ENCODE measurements at regions not wholly inside any gene's neighbourhood (a gene's known extent, or its start where the extent isn't known, plus 50 kb on each side); places are given as distances from the start of the nearest gene placed in this dataset.

- Histone ChIP-seq H3F3A (ENCODE audit: low read length, unreplicated experiment) (no peaks in the 10 kb centered on the region), H3K79me2 (ENCODE audit: low read length) (no peaks in the 10 kb centered on the region), H4K20me1 (ENCODE audit: low read length) (no peaks in the 10 kb centered on the region), H2AFZ (ENCODE audit: low read length) (peak overlapping the region; percentile 20; the same call in 1 of the 2 replicates), H3K27ac (ENCODE audit: low read length) (peak overlapping the region; percentile 91), H3K9me2 (replicated peaks; ENCODE audit: low read length) (no peaks in the 10 kb centered on the region), H3K9me3 (ENCODE audit: low read length) (no peaks in the 10 kb centered on the region), H3K4me3 (ENCODE audit: low read length) (no peak overlapping the region), H3K27me3 (ENCODE audit: low read length) (no peaks in the 10 kb centered on the region), H3K36me3 (ENCODE audit: low read depth, low read length) (no peaks in the 10 kb centered on the region), H3K4me2 (ENCODE audit: low read length) (peak overlapping the region; percentile 38; the same call in 1 of the 2 replicates), H3K4me1 (ENCODE audit: insufficient read depth, low read length) (peaks cover 47% of the 10 kb centered on the region), H3K9ac (ENCODE audit: low read length) (0 out of 2 replicates have a peak overlapping the region, but pooled peaks have one; percentile 49)
- BruUV-seq (replicated peaks) = no TSS peak
- no peak for TF ChIP-seq EZH2 (IDR thresholded peaks at IDR 0.05; ENCODE audit: low read length, unreplicated experiment)
- no peak for TF ChIP-seq EZH2phosphoT487 (IDR thresholded peaks at IDR 0.05; ENCODE audit: borderline replicate concordance, low read length)
- TF ChIP-seq CTCF (conservative IDR thresholded peaks at IDR 0.05; ENCODE audit: low read depth, low read length) = no peak
- CTCF ChIA-PET = interaction anchor here (0.6 to 2.4 kb wide), 2 partner anchors 84 to 369 kb away, joined by 7 to 11 read pairs; no protein-coding TSS in a partner anchor
- intact Hi-C loops (cut with micrococcal nuclease) = loop anchor here (10.0 kb wide), 2 partner anchors 333 to 363 kb away; no protein-coding TSS in a partner anchor
- ATAC-seq (no peak), DNase-seq (no peak)
- POLR2A ChIA-PET (ENCODE audit: unreplicated experiment) = no interaction called here
Observed at GRCh38 chr7:116441534-116441933, 58.0 kb upstream of the CAV2 start.

GRCh38 chr7:116443101-116443523 is 56.4 kb upstream of the CAV2 start:
- POLR2A ChIA-PET (ENCODE audit: unreplicated experiment) = interaction anchor here (0.5 to 2.1 kb wide), 5 partner anchors 20 to 155 kb away, joined by 3 to 15 read pairs (median 5); no protein-coding TSS in a partner anchor
- Histone ChIP-seq H3K27ac (ENCODE audit: low read length) (peak overlapping the region; percentile 91), H3F3A (ENCODE audit: low read length, unreplicated experiment) (peaks cover 8% of the 10 kb centered on the region), H3K4me3 (ENCODE audit: low read length) (no peak overlapping the region), H3K9me3 (ENCODE audit: low read length) (no peaks in the 10 kb centered on the region), H4K20me1 (ENCODE audit: low read length) (no peaks in the 10 kb centered on the region), H3K4me1 (ENCODE audit: insufficient read depth, low read length) (peaks cover 57% of the 10 kb centered on the region), H3K79me2 (ENCODE audit: low read length) (no peaks in the 10 kb centered on the region), H3K4me2 (ENCODE audit: low read length) (peak overlapping the region; percentile 49), H3K36me3 (ENCODE audit: low read depth, low read length) (no peaks in the 10 kb centered on the region), H3K27me3 (ENCODE audit: low read length) (no peaks in the 10 kb centered on the region), H3K9me2 (replicated peaks; ENCODE audit: low read length) (no peaks in the 10 kb centered on the region), H3K9ac (ENCODE audit: low read length) (peak overlapping the region; percentile 51), H2AFZ (ENCODE audit: low read length) (no peak overlapping the region)
- TF ChIP-seq CTCF (conservative IDR thresholded peaks at IDR 0.05; ENCODE audit: low read depth, low read length) (no peak), EZH2 (IDR thresholded peaks at IDR 0.05; ENCODE audit: low read length, unreplicated experiment) (no peak), EZH2phosphoT487 (IDR thresholded peaks at IDR 0.05; ENCODE audit: borderline replicate concordance, low read length) (no peak)
- intact Hi-C loops (cut with micrococcal nuclease) = loop anchor here (1.0 to 10.0 kb wide), 7 partner anchors 22 to 362 kb away; partner anchors contain the start of genes CAV1 and CAV2
- ATAC-seq (peak; percentile 73), DNase-seq (peak; percentile 98)
- CTCF ChIA-PET = interaction anchor here (0.6 to 2.4 kb wide), 2 partner anchors 83 to 938 kb away, joined by 3 to 11 read pairs; no protein-coding TSS in a partner anchor
- no TSS peak for BruUV-seq (replicated peaks)

GRCh38 chr7:116443646-116444045 is 55.9 kb upstream of the CAV2 start:
- Histone ChIP-seq H3F3A (ENCODE audit: low read length, unreplicated experiment) (peaks cover 12% of the 10 kb centered on the region), H3K9me2 (replicated peaks; ENCODE audit: low read length) (no peaks in the 10 kb centered on the region), H3K79me2 (ENCODE audit: low read length) (no peaks in the 10 kb centered on the region), H4K20me1 (ENCODE audit: low read length) (no peaks in the 10 kb centered on the region), H3K4me3 (ENCODE audit: low read length) (no peak overlapping the region), H3K36me3 (ENCODE audit: low read depth, low read length) (no peaks in the 10 kb centered on the region), H3K27me3 (ENCODE audit: low read length) (no peaks in the 10 kb centered on the region), H3K4me1 (ENCODE audit: insufficient read depth, low read length) (peaks cover 57% of the 10 kb centered on the region), H2AFZ (ENCODE audit: low read length) (no peak overlapping the region), H3K27ac (ENCODE audit: low read length) (peak overlapping the region; percentile 91), H3K9ac (ENCODE audit: low read length) (peak overlapping the region; percentile 51), H3K4me2 (ENCODE audit: low read length) (peak overlapping the region; percentile 49), H3K9me3 (ENCODE audit: low read length) (no peaks in the 10 kb centered on the region)
- BruUV-seq (replicated peaks) = TSS peak; percentile 88
- intact Hi-C loops (cut with micrococcal nuclease) = loop anchor here (1.0 to 10.0 kb wide), 7 partner anchors 22 to 361 kb away; partner anchors contain the start of genes CAV1 and CAV2
- DNase-seq (no peak), ATAC-seq (no peak)
- ChIA-PET CTCF (interaction anchor here (2.4 kb wide), 1 partner anchor 82 kb away, joined by 11 read pairs; no protein-coding TSS in a partner anchor), POLR2A (ENCODE audit: unreplicated experiment) (interaction anchor here (0.5 to 2.1 kb wide), 2 partner anchors 50 to 82 kb away, joined by 3 to 5 read pairs; no protein-coding TSS in a partner anchor)
- no peak for TF ChIP-seq CTCF (conservative IDR thresholded peaks at IDR 0.05; ENCODE audit: low read depth, low read length)
